Mucosa of descending colon (tissue), 3 donors: ENCODE measurements at regions not wholly inside any gene's neighbourhood (a gene's known extent, or its start where the extent isn't known, plus 50 kb on each side); places are given as distances from the start of the nearest gene placed in this dataset.

ENCODE experiments used
- ATAC-seq: fragments of 200-7000 bp; cut with Tn5 transposase; one replicate; pipeline ENCODE4 v1.9.1; 2020; ENCODE audit warnings: mild to moderate bottlenecking, moderate library complexity
- DNase-seq, 3 donors: peaks; one replicate each; pipeline ENCODE4 v3.0.0-alpha.2; 2020
- H3K36me3 ChIP-seq: fragments of 200-600 bp; one replicate; pipeline ENCODE4 v1.8.0; 2021; ENCODE audit warnings: low read depth, mild to moderate bottlenecking
- H3K4me1 ChIP-seq: fragments of 200-600 bp; one replicate; pipeline ENCODE4 v1.8.0; 2021; ENCODE audit warnings: low read depth, mild to moderate bottlenecking
- H3K4me3 ChIP-seq: fragments of 200-600 bp; one replicate; pipeline ENCODE4 v1.8.0; 2021; ENCODE audit warnings: mild to moderate bottlenecking
- H3K9me3 ChIP-seq: fragments of 200-600 bp; one replicate; pipeline ENCODE4 v1.8.0; 2021; ENCODE audit warnings: mild to moderate bottlenecking
- CTCF ChIP-seq: fragments of 200-600 bp; IDR thresholded peaks from one replicate; pipeline ENCODE4 v1.8.0; 2022; ENCODE audit warnings: antibody characterized with exemption, mild to moderate bottlenecking
- intact Hi-C, 2 donors: fragments of 100-400 bp; cut with DNase I in 1 of 2; cut with micrococcal nuclease in 1 of 2; formaldehyde crosslinking; loops; one replicate each; pipeline versions ENCODE4 v1.11.0 to v1.11.1; 2022; cut with DNase I, micrococcal nuclease
- donor health status: DM: no; HTN: no; CAD: no; lungs with moderate emphysema.
- donor health status: DM: no; HTN: no; CAD: no.
- donor health status: DM: no; HTN: yes; CAD: no.

GRCh38 chr2:6645004-6645403 is 220.7 kb downstream of the CMPK2 start:
- TF ChIP-seq CTCF: no peak
- ATAC-seq (no peak), DNase-seq (no peak)
- intact Hi-C loops: no loop called here
- Histone ChIP-seq H3K36me3 (no peaks in the 10 kb centered on the region), H3K4me3 (no peak overlapping the region), H3K4me1 (no peaks in the 10 kb centered on the region), H3K9me3 (no peaks in the 10 kb centered on the region)

GRCh38 chr2:6645672-6646071 is 220.0 kb downstream of the CMPK2 start:
- no peaks in the 10 kb centered on the region for H3K9me3 ChIP-seq
- ATAC-seq: no peak
- no peaks in the 10 kb centered on the region for H3K36me3 ChIP-seq
- H3K4me1 ChIP-seq: no peaks in the 10 kb centered on the region
- H3K4me3 ChIP-seq: no peak overlapping the region
- no peak for DNase-seq
- intact Hi-C loops: no loop called here
- no peak for TF ChIP-seq CTCF

GRCh38 chr2:6647046-6647445 is 218.7 kb downstream of the CMPK2 start:
- ATAC-seq: no peak
- intact Hi-C loops: no loop called here

GRCh38 chr2:6648596-6649247 is 217.0 kb downstream of the CMPK2 start:
- Histone ChIP-seq H3K4me1 (no peaks in the 10 kb centered on the region), H3K36me3 (no peaks in the 10 kb centered on the region), H3K9me3 (no peaks in the 10 kb centered on the region), H3K4me3 (no peak overlapping the region)
- no peak for TF ChIP-seq CTCF
- ATAC-seq (no peak), DNase-seq (no peak)
- intact Hi-C loops: no loop called here

More at GRCh38 chr2:6647046-6647445, 218.7 kb downstream of the CMPK2 start:
- Histone ChIP-seq H3K4me3 (no peak overlapping the region), H3K4me1 (no peaks in the 10 kb centered on the region), H3K36me3 (no peaks in the 10 kb centered on the region), H3K9me3 (no peaks in the 10 kb centered on the region)
- no peak for TF ChIP-seq CTCF
- no peak for DNase-seq

- DNase-seq (no peak), ATAC-seq (no peak)
- Histone ChIP-seq H3K4me3 (no peak overlapping the region), H3K9me3 (no peaks in the 10 kb centered on the region), H3K36me3 (no peaks in the 10 kb centered on the region), H3K4me1 (no peaks in the 10 kb centered on the region)
- intact Hi-C loops: no loop called here
- TF ChIP-seq CTCF: no peak
These were observed 215.4 kb downstream of the CMPK2 start for GRCh38 chr2:6650311-6650710.

- TF ChIP-seq CTCF: no peak
- Histone ChIP-seq H3K36me3 (no peaks in the 10 kb centered on the region), H3K4me3 (no peak overlapping the region), H3K4me1 (no peaks in the 10 kb centered on the region), H3K9me3 (no peaks in the 10 kb centered on the region)
- DNase-seq (no peak), ATAC-seq (no peak)
- intact Hi-C loops: no loop called here
These were observed 213.5 kb downstream of the CMPK2 start for GRCh38 chr2:6652251-6652650.
